DOHH2 (cell line): ENCODE measurements at regions not wholly inside any gene's neighbourhood (a gene's known extent, or its start where the extent isn't known, plus 50 kb on each side); places are given as distances from the start of the nearest gene placed in this dataset.

Experiments
- EZH2phosphoT487 ChIP-seq: fragments of 200-600 bp; sonication (generic); IDR thresholded peaks from 2 replicates; pipeline ENCODE4 v1.6.1; 2017; ENCODE audit warnings: borderline replicate concordance, mild to moderate bottlenecking, antibody characterized with exemption, low read length, moderate library complexity, mixed read lengths
- TF ChIP-seq, protein P1 (sequence below): fragments of 200-600 bp; sonication (generic); IDR thresholded peaks from one replicate; pipeline ENCODE4 v1.5.1; 2014; ENCODE audit warnings: antibody characterized with exemption, mild to moderate bottlenecking, low read depth, low read length; ENCODE audit not compliant: poor library complexity, severe bottlenecking

DNA sequence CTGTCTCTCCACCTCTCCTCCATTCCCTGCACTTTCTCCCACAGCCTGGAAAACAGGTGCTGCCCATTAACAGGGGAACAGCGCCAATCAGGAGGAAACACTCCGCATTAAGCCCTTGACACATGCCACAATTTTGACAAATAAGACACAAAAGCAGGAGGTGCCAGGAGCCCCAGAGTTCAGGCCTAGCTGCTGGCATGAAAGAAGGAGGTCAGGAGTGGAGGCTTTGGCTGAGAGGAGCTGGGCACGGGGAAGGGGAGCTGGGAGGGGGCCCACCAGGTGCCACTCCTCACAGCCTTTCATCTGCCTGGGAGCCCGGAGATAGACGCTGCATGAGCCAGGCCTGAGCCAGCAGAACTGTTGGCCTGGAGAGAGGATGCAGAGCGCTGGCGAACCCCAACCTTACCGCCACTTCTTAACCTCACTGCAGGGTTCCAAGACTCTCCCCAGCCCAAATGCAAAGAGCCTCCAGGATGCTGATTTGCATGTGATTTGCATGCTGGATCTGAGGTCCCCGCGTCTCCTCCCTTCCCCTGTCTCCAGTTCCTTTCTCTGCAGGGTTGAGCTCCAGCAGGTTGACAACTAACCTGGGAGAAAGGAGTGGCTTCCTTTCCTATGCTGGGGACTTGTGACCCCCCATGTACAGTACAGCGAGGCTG lies 139.8 kb upstream of the SDK2 start:
- TF ChIP-seq, protein P1, sequence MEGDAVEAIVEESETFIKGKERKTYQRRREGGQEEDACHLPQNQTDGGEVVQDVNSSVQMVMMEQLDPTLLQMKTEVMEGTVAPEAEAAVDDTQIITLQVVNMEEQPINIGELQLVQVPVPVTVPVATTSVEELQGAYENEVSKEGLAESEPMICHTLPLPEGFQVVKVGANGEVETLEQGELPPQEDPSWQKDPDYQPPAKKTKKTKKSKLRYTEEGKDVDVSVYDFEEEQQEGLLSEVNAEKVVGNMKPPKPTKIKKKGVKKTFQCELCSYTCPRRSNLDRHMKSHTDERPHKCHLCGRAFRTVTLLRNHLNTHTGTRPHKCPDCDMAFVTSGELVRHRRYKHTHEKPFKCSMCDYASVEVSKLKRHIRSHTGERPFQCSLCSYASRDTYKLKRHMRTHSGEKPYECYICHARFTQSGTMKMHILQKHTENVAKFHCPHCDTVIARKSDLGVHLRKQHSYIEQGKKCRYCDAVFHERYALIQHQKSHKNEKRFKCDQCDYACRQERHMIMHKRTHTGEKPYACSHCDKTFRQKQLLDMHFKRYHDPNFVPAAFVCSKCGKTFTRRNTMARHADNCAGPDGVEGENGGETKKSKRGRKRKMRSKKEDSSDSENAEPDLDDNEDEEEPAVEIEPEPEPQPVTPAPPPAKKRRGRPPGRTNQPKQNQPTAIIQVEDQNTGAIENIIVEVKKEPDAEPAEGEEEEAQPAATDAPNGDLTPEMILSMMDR = no peak
- TF ChIP-seq EZH2phosphoT487 = no peak
